Bronchial epithelial cell (primary cell): ENCODE measurements at regions not wholly inside any gene's neighbourhood (a gene's known extent, or its start where the extent isn't known, plus 50 kb on each side); places are given as distances from the start of the nearest gene placed in this dataset.

Experiments used
- DNase-seq: peaks from one replicate; pipeline ENCODE4 v3.0.0-alpha.2; 2010; ENCODE audit warnings: low read depth
- FAIRE-seq: peaks from 2 replicates; lab custom pipeline; 2011; peaks lifted over from hg19 to GRCh38; lab: Jason Lieb, UNC
- H3K27me3 ChIP-seq: 2 replicates; pipeline ENCODE4 v1.5.1; 2011; ENCODE audit warnings: low read length; ENCODE audit not compliant: control insufficient read depth, insufficient read depth
- H3K36me3 ChIP-seq: 2 replicates; pipeline ENCODE4 v1.5.1; 2011; ENCODE audit warnings: low read length; ENCODE audit not compliant: control insufficient read depth, insufficient read depth
- H3K4me3 ChIP-seq: 2 replicates; pipeline ENCODE4 v1.5.1; 2011; ENCODE audit warnings: mild to moderate bottlenecking, low read depth, low read length, control low read depth
- TF ChIP-seq, protein P1 (sequence below): IDR thresholded peaks from 2 replicates; pipeline ENCODE4 v1.5.1; 2011; ENCODE audit warnings: mild to moderate bottlenecking, moderate library complexity, low read length, control low read depth, inconsistent platforms; ENCODE audit not compliant: insufficient read depth, severe bottlenecking

DNA sequence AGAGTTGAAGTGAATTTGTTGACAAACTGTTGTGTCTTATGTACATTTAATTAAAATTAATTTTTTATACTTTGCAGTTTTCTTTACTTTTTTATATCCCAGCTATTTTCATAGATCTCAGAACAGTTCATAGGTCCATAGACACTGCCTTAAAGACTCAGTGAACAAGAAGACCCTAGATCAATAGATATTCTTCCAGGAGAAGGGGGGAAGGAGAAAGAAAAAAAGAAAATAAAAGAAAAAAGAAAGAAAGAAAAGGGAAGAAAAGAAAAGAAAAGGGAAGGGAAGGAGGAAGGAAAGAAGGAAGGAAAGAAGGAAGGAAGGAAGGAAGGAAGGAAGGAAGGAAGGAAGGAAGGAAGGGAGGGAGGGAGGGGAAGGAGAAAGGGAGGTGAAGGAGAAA is 130.8 kb downstream of the MAFB start:
- no peak for FAIRE-seq
- no peaks in the 10 kb centered on the region for H3K27me3 ChIP-seq
- H3K36me3 ChIP-seq, result no peaks in the 10 kb centered on the region
- TF ChIP-seq, protein P1, sequence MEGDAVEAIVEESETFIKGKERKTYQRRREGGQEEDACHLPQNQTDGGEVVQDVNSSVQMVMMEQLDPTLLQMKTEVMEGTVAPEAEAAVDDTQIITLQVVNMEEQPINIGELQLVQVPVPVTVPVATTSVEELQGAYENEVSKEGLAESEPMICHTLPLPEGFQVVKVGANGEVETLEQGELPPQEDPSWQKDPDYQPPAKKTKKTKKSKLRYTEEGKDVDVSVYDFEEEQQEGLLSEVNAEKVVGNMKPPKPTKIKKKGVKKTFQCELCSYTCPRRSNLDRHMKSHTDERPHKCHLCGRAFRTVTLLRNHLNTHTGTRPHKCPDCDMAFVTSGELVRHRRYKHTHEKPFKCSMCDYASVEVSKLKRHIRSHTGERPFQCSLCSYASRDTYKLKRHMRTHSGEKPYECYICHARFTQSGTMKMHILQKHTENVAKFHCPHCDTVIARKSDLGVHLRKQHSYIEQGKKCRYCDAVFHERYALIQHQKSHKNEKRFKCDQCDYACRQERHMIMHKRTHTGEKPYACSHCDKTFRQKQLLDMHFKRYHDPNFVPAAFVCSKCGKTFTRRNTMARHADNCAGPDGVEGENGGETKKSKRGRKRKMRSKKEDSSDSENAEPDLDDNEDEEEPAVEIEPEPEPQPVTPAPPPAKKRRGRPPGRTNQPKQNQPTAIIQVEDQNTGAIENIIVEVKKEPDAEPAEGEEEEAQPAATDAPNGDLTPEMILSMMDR, result no peak
- no peak overlapping the region for H3K4me3 ChIP-seq
- no peak for DNase-seq

DNA sequence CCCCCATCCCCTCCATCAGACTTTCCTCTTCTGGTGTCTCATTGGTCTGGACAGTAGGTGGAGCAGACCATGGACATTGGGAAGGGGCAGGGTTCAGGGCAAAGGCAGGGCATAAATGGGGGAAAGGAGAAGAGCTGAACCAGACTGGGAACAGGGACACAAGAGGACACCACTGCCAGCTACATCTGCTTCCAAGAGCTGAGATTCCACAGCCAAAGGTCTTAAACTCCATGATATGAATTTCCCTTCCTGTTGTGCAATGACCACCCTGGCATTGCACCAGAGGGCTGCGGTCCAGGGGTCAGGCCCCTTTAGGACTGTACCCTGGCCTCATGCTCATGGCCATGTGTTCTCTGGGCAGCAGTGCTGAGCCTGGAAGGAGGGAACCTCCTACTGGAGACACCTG is 137.9 kb downstream of the MAFB start:
- FAIRE-seq, result peak; percentile 52
- TF ChIP-seq, protein P1, result no peak

GRCh38 chr20:40547483-40548091 is 141.4 kb downstream of the MAFB start:
- H3K4me3 ChIP-seq, result no peak overlapping the region
- FAIRE-seq, result no peak
- H3K36me3 ChIP-seq, result no peaks in the 10 kb centered on the region
- TF ChIP-seq, protein P1, result no peak
- DNase-seq, result no peak
- no peaks in the 10 kb centered on the region for H3K27me3 ChIP-seq

More for the DNA sequence above, 137.9 kb downstream of the MAFB start:
- no peaks in the 10 kb centered on the region for H3K27me3 ChIP-seq
- no peak for DNase-seq
- no peaks in the 10 kb centered on the region for H3K36me3 ChIP-seq
- H3K4me3 ChIP-seq, result no peak overlapping the region

DNA sequence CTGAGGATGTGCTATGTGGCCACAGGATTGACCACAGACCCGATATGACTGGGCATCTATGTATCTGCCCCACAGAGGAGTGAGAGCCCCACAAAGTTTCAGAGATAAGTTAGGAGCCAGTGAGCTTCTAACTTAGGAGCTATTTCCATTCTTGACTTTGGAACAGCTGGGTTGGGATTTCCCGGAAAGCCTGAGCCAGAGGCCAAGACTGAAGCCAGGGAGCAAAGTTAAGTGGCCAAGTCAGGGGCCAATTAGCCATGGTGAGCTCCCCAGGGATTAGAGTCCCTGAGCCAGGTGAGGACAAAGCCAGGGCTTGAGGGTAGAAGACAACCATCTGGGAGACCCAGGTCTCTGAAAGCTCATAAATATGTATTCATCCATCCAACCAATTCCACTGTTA is 143.6 kb downstream of the MAFB start:
- FAIRE-seq (no peak), DNase-seq (no peak)
- Histone ChIP-seq H3K36me3 (no peaks in the 10 kb centered on the region), H3K27me3 (no peaks in the 10 kb centered on the region), H3K4me3 (no peak overlapping the region)
- TF ChIP-seq, protein P1, result no peak

DNA sequence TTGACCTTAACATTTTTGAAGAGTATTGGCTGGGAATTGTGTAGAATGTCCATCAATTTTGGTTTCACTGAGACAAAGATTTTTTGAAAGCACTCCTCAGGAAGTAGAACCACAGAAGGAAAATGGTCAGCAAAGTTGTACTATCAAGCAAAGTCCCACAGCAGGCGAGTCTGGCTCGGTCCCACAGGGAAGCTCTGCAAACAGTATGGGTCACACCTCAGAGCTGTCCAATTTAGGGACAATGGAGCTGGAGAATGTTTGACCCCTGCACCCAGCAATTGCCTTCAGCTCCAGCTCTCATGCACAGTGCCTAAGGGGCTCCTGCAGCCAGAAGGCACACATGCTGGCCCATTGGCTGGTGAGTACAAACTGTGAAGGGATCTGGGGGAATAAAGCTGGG is 147.0 kb downstream of the MAFB start:
- DNase-seq, result no peak
- H3K27me3 ChIP-seq, result no peaks in the 10 kb centered on the region
- H3K4me3 ChIP-seq, result no peak overlapping the region
- no peak for FAIRE-seq
- TF ChIP-seq, protein P1, result no peak
- H3K36me3 ChIP-seq, result no peaks in the 10 kb centered on the region

DNA sequence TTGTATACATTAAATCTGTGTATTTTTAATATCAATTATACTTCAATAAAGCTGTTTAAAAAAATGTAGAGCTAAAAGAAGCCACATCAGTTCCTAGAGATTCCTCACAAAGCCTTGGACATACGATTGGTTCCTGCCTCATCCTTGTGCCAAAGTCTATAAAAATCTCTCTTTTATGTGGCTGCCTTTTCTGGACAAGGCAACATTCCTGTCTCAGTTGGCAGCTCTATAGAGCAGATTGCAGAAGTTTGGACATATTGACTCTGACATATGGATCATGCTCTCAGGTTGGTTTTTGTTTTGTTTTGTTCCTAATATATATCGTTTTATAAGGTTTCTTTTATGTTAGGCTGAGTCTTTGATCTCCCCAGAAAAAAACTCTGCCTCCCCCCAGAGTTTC is 148.9 kb downstream of the MAFB start:
- TF ChIP-seq, protein P1, result no peak
- Histone ChIP-seq H3K4me3 (no peak overlapping the region), H3K27me3 (no peaks in the 10 kb centered on the region), H3K36me3 (no peaks in the 10 kb centered on the region)
- FAIRE-seq, result no peak
- no peak for DNase-seq
